ENCODE measurements at regions not wholly inside any gene's neighbourhood (a gene's known extent, or its start where the extent isn't known, plus 50 kb on each side); places are given as distances from the start of the nearest gene placed in this dataset.

DNA sequence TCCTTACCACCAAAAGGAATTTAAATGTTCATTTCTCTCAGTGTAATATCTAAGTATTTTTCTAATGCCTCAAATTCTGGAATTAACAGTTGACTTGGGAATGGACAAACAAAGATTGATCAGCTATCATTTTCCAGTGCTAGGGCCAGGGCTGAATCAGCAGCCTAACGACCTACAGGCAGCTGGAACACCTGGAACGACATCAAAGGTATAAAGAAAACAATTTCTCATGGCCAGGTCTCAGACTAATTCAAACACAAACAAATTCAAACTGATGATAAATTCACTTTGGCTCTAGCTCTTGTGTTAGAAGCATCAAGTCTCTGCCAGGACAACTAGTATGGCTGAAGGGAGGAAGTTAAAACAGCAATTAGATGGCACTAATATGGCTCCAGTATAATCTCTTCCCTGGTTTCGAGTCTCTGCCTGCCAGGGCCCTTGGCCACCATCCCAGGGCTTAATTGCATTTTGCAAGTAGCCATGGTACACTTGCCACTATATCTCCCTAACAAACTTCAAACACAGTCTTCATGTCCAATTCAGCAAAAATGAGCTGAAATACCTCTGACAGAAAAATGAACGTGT lies 70.2 kb upstream of the FSHR start:
- TF ChIP-seq, protein P1, sequence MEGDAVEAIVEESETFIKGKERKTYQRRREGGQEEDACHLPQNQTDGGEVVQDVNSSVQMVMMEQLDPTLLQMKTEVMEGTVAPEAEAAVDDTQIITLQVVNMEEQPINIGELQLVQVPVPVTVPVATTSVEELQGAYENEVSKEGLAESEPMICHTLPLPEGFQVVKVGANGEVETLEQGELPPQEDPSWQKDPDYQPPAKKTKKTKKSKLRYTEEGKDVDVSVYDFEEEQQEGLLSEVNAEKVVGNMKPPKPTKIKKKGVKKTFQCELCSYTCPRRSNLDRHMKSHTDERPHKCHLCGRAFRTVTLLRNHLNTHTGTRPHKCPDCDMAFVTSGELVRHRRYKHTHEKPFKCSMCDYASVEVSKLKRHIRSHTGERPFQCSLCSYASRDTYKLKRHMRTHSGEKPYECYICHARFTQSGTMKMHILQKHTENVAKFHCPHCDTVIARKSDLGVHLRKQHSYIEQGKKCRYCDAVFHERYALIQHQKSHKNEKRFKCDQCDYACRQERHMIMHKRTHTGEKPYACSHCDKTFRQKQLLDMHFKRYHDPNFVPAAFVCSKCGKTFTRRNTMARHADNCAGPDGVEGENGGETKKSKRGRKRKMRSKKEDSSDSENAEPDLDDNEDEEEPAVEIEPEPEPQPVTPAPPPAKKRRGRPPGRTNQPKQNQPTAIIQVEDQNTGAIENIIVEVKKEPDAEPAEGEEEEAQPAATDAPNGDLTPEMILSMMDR (IDR thresholded peaks at IDR 0.05; ENCODE audit: insufficient read depth, low read length, poor library complexity, severe bottlenecking) = no peak
- no peaks in the 10 kb centered on the region for H3K27me3 ChIP-seq (ENCODE audit: control insufficient read depth, insufficient read depth, low read length)
- no peak for DNase-seq (ENCODE audit: low read depth)
- H3K4me3 ChIP-seq (ENCODE audit: low read depth, low read length) = no peak overlapping the region
- H3K36me3 ChIP-seq (ENCODE audit: control insufficient read depth, insufficient read depth, low read length) = no peaks in the 10 kb centered on the region

DNA sequence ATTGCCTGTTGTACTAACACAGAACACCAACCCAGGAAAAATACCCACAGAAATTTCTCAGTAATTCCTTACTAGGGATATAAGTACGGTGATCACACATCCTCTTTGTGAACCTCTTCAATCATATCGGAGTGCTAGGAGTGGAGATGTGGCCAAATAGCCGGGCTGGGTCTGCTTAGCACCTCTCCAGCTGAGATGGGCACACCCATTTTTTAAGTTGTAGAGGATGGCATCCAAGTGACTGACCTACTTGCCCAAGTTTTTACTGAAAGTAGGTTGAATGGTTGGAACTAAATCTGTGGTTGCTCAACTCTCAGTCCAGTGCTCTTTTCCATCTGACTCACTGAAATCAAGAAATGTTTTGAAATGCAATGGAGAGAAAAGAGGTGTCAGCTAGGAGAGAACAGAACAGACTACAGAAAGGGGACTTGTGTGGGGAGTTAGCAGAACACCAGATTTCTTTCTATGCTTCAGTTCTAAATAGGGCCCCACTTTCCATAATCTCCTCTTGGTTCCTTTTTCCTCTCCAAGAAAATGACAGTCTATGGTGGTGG lies 68.7 kb upstream of the FSHR start:
- no peaks in the 10 kb centered on the region for H3K27me3 ChIP-seq (ENCODE audit: control insufficient read depth, insufficient read depth, low read length)
- no peak for DNase-seq (ENCODE audit: low read depth)
- H3K36me3 ChIP-seq (ENCODE audit: control insufficient read depth, insufficient read depth, low read length) = no peaks in the 10 kb centered on the region
- no peak overlapping the region for H3K4me3 ChIP-seq (ENCODE audit: low read depth, low read length)
- TF ChIP-seq, protein P1 (IDR thresholded peaks at IDR 0.05; ENCODE audit: insufficient read depth, low read length, poor library complexity, severe bottlenecking) = no peak

DNA sequence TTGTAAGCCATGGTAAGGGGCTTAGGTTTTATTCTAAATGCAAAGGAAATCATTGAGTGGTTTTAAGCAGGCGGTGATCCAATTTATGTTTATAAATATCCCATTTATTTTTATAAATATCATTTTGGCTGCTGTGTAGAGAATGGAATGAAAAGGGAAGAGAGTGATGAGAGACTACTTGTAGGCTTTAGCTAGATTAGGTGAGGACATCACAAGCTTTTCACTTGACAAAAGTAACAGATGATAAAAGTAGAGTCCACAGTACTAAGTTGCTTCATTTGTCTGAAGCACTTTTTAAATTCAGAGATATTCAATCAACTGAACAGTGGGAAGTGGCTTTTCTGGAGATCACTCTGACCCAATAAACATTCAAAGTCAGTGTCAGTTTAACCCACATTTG lies 65.4 kb upstream of the FSHR start:
- H3K36me3 ChIP-seq (ENCODE audit: control insufficient read depth, insufficient read depth, low read length) = no peaks in the 10 kb centered on the region
- no peak for DNase-seq (ENCODE audit: low read depth)
- H3K4me3 ChIP-seq (ENCODE audit: low read depth, low read length) = no peak overlapping the region
- TF ChIP-seq, protein P1 (IDR thresholded peaks at IDR 0.05; ENCODE audit: insufficient read depth, low read length, poor library complexity, severe bottlenecking) = no peak
- H3K27me3 ChIP-seq (ENCODE audit: control insufficient read depth, insufficient read depth, low read length) = no peaks in the 10 kb centered on the region

DNA sequence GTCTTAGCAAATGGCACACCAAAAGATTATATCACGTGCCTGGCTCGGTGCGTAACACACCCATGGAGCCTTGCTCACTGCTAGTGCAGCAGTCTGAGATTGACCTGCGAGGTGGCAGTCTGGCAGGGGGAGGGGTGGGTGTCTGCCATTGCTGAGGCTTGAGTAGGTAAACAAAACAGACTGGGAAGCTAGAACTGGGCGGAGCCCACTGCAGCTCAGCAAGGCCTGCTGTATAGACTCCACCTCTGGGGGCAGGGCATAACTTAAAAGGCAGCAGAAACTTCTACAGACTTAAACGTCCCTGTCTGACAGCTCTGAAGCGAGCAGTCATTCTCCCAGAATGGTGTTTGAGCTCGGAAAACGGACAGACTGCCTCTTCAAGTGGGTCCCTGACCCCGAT lies 55.9 kb upstream of the FSHR start:
- H3K4me3 ChIP-seq (ENCODE audit: low read depth, low read length) = no peak overlapping the region
- TF ChIP-seq, protein P1 (IDR thresholded peaks at IDR 0.05; ENCODE audit: insufficient read depth, low read length, poor library complexity, severe bottlenecking) = no peak
- no peaks in the 10 kb centered on the region for H3K27me3 ChIP-seq (ENCODE audit: control insufficient read depth, insufficient read depth, low read length)
- no peaks in the 10 kb centered on the region for H3K36me3 ChIP-seq (ENCODE audit: control insufficient read depth, insufficient read depth, low read length)
- DNase-seq (ENCODE audit: low read depth) = no peak

DNA sequence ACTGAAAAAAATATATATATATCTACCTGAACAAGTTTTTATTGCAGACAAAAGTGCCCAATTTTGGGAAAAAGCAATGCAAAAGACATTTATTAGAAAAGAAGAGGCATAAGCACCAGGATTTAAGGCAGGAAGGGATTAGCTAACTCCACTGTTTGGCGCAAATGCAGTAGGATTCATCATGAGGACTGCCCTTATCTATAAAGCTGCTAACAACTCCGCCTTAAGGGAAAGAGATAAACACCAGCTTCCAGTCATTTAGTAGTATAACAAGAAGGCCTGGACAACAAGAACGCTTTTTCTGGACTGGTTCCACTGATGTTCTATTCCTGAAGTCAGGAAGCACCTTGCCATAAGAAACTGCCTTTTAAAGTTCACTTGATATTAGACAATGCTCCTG lies 52.9 kb upstream of the FSHR start:
- Histone ChIP-seq H3K36me3 (ENCODE audit: control insufficient read depth, insufficient read depth, low read length) (no peaks in the 10 kb centered on the region), H3K4me3 (ENCODE audit: low read depth, low read length) (no peak overlapping the region), H3K27me3 (ENCODE audit: control insufficient read depth, insufficient read depth, low read length) (no peaks in the 10 kb centered on the region)
- no peak for DNase-seq (ENCODE audit: low read depth)
- TF ChIP-seq, protein P1 (IDR thresholded peaks at IDR 0.05; ENCODE audit: insufficient read depth, low read length, poor library complexity, severe bottlenecking) = no peak

All from kidney epithelial cell (primary cell).